GM18868 (cell line): ENCODE measurements at regions not wholly inside any gene's neighbourhood (a gene's known extent, or its start where the extent isn't known, plus 50 kb on each side); places are given as distances from the start of the nearest gene placed in this dataset.

ENCODE experiments used
- ATAC-seq: cut with Tn5 transposase; IDR thresholded peaks from one replicate; pipeline ENCODE4 v1.9.1; 2021; ENCODE audit warnings: mild to moderate bottlenecking, moderate library complexity; ENCODE audit not compliant: unreplicated experiment

DNA sequence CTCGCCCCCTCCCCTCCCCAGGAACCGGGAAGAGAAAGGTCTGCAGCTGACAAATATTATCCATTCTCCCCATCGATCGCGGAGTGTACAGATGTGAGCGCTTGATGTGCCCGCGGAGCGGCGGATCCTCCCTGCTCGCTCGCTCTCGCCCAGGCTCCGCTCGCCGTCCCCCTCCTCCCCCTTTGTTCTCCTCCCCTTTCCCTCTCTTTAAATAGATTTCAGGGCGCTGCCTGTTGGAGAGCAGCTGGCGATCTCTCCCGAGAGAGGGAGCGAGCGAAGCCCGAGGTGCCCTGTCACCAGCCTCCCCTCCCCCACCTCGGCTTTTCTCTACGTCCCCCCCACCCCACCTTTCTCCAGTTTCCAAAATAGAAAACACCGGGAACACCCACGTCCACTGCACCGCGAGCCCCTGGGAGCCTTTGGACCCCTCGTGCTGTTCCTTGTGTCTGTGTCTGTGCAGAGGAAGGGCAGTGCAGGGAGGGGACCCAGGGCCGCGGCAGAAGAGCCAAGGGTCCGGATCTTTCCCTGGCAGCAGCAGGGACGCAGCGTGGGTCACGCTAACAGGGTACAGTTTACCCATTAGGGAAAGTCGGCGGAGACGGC lies 56.6 kb upstream of the BCOR start:
- ATAC-seq = no peak

DNA sequence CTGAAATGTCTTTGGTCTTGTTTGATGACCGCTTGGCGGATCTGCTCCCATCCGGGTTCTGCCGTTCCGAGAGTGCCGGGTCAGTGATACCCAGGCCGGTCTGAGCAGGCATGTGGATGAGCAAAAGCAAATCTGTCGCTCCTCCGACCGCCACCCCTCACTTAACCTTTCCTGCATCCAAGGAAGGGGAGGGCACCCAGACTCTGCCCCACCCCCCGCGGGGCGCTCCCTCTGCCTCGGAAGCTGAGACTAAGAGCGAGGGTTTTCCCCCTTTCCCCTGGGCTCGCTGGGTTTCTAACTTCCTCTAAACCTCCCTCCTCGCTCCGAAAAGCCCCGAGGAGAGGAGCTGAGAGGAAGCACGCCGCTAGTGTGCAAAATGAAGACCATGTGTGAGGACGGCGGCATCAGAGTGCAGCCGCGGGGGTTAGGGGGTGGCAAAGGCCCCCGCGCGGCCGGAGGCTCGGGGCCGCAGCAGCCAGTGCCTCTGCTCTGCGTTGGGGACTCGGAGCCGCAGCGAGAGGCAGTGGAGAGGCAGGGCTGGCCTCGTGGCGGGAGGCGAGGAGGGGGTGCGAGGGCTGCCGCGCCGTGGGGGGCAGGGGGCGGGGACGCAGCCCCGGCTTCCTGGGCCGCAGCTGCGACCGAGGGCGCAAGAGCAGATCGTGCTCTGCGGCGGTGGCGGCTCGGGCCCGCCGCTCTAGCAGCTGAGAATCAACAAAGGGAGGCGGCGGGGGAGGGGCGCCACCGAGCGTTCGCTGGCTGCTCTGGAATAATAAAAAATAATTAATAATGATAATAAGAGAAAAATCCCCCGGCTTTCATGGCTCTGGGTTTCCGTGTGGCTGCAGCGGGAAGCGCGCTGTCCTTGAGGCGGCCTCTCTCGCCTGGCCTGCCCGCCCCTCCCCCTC lies 55.8 kb upstream of the BCOR start:
- peak; percentile 61 for ATAC-seq

DNA sequence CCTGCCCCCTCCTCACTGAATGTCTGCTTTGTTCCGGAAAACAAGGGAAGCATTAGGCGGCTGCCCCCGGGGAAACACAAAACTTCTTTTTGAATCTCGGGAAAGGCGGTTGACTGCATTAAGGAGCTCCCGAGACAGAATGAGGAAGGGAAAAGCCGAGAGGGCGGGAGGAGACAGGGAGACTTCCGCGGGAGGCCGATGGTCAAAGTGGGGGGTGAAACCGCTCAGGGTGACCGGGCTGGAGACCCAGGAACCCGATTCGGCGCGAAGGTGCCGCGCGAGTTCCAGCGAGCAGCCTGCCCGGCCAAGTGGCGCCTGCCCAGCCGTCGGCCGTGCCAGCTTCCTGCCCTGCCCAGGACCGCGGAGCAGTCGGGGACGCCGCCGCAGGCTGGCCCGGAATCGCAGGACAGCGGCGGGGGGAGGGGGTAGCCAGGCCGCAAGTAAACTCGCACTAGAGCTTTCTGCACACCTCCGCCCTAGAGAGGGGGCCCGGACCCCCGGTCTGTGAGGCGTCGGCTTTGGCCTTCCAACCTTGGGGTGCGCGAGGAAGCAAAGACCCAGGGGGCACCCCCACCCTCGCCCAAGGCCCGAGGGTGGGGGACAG lies 55.1 kb upstream of the BCOR start:
- no peak for ATAC-seq

DNA sequence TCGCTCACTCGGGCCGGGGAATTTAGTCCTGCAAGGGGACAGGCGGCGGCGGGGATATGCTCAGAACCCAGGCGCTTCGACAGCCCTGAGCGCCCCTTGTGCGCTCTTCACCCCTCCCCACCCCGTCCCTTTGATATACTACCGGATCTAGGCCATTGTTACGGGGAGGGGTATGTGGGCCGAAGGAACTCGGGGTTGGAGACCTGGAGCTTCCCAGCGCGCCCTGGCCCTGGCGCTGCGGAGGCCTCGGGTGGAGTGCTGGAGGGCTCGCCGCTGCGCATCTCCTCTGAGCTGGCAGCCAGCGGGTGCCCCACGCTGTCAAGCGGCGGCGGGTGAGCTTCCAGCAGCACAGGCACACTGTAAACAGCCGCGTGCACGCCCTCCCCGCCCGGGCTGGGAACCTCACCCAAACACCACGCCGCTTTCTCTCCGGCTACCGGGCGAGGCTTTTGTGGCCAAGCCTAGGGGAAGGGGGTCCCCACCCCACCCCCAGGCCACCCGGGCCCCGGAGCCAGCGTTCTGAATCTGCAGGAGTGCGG lies 54.5 kb upstream of the BCOR start:
- ATAC-seq = no peak

DNA sequence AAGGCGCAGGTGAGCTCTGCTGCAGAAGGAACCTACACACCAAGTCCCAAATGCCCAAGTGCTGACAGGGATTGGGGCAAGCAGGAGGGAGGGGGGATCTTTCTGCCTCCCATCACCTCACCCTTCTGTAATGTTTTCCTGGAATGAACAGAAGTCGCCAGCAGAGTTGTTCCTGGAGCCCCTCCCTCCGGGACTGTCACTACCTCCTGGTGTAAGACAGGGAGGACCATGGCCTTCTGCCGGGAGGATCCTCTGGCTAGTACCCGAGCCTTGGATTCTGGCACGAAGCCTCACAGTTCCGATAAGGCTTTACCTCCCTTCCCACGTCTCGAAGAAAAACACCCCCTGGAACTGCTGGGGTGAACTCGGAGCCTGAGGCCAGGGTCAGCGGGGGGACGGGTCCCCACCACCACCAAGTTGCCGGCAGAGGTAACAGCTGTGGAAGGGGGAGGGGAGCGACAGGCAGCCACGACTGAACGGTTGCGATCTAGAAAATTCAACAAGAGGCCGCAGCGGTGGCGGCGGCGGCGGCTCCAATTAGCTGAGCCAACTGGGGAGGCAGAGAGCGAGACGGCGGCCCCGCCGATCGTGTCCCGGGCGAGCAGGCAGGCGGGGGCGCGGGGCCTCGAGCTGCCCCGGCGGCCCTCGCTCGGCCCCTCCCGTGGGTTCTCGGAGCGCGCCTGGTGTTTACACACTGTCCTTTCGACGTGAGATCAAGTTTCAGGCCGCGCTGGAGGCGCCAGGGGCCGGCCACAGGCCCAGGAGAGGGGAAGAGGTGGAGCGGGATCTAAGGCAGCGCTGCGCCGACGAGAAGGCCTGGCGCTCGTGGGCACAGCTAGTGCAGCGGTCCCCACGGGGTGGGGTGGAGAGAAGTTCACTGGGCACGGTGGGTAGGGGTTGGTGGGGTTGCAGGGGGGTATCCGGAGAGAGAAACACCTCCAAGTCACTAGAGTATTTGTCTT lies 53.7 kb upstream of the BCOR start:
- no peak for ATAC-seq

DNA sequence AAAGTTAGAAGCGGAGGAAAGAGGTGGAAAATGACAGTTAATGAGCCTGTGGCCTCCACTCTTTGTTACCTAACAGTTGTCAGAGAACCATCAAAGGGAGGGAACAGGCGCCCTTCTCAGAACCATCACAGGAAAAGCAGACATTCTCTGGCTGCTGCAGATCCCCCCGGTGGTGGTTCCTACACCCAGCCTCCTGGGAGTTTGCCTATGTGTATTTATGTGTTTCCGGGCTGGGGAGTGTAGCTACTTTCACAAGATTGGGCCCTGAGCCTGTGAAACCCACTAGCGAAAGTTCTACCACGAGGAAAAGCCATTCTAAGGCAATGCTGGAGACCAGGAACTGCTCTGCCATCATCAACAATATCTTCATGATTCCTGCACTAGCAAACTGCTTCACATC lies 52.7 kb upstream of the BCOR start:
- ATAC-seq = no peak

DNA sequence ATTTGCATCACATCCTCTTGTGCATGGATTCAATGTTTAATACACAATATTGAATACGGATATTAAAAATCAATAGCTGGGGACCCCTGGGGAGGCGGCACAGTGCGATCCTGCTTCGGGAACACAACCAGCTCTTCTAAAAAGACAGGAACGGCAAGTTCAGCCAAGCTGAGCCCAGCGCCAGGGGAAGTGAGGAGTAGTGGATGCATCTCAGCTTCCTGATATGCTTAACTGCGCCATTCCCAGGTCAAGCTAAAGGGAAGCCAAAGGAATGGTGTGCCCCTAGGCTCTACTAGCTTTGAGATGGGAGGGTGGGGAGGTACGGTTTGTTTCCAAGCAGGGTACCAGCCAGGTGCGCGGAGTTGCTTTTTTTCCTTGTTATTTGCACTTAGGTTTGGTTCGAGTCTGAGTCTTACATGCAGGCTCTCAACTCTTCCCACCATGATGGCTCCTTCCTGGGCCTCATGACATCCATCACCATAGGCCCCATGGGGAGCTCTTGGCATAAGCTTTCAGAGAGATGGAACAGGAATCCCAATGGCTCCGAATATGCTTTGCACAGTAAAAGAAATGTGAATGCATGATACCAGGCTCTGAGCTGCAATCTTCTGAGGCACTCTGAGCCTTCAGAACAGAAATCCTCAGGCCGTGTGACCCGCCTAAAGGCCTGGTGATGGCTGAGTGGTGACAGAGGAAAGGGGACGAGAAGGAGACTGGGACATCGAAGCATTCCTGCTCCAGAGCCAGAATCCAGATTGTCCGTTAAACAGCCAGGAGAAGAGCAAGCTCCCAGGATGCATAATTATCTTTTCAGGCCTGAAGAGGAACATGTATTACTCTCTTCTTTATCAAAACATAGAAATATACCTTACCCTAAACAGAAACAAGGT lies 51.8 kb upstream of the BCOR start:
- no peak for ATAC-seq

DNA sequence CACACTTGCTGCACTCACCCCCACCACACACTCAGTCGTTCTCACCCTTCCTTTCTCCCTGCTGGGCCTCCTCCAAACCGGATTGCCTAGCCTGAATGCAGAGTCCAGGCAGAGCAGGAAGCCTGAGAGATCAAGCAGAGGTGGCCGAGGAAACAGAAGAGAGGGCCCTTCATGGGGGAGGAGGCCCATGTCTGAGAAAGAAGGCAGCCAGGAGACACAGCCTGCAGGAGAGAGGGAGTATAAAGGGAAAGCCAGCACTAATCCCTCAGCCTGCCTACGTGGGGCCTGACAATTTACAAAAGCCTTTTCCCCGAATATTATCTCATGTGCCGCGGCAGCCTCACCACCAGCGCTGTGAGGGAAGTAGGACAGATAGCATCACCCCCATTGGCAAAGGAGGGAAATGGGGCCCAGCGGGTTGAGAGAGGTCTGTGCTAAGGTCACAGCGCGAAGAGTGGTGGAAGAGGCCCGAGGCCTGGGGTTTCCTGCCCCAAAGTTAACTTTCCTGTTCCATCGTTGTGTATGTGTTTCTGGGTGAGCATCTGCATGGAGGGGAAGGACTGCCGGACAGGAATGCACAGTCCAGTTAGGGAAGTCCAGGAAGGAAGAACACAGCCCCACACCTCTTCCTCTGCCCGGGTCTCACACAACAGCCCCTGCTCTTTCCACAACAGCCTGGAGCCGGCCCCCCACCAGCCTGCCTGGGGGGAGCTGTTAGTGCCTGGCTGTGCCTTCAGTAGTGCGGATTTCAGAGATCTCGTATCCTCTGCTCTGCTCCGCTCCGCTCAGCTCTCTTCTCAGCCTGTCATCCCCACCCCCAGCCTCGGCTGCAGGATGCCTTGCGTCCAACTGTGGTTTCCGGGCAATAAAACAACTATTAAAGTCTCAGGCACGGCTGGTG lies 50.9 kb upstream of the BCOR start:
- no peak for ATAC-seq

DNA sequence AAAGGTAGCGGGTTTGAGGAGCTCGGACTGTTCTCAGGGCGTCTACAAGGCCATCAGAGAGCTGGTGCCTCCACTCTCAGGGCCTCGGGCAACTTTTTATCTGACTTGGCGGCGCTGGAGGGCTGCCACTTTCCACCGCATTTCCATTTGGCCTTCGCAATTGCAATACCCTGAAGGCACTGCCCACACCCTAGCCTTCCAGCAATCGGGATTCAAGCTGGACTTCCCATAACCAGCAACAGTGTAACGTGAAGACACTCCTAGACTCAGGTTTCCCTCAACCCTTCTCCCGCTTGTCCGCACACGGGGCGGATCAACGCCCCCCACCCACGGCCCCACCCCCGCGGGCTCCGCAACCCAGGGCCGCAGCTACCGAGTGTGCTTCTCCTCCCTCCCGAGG lies 50.2 kb upstream of the BCOR start:
- no peak for ATAC-seq
